A549 (cell line): ENCODE measurements at regions not wholly inside any gene's neighbourhood (a gene's known extent, or its start where the extent isn't known, plus 50 kb on each side); places are given as distances from the start of the nearest gene placed in this dataset.
"Not testable (repeated sequence)": the region's sequence is repeated elsewhere in the genome, so short reads cannot be mapped to it uniquely, and the experiment has no call there.

Experiments
- HDAC2 ChIP-seq: fragments of 200-600 bp; sonication (generic); IDR thresholded peaks from 2 replicates; pipeline ENCODE4 v1.6.1; 2016
- KDM1A ChIP-seq: fragments of 200-600 bp; sonication (generic); IDR thresholded peaks from 2 replicates; pipeline ENCODE4 v1.6.1; 2016; ENCODE audit warnings: low read depth, mild to moderate bottlenecking
- TP53 ChIP-seq: fragments of 250-450 bp; sonication (Bioruptor Pico); IDR thresholded peaks from 2 replicates; pipeline ENCODE4 v1.5.0; 2021; ENCODE audit warnings: mild to moderate bottlenecking, moderate library complexity
- TF ChIP-seq, protein P1 (sequence below): fragments of 200-600 bp; sonication (generic); IDR thresholded peaks from 2 replicates; pipeline ENCODE4 v1.6.1; 2016; ENCODE audit warnings: antibody characterized with exemption, mild to moderate bottlenecking, moderate library complexity
- TF ChIP-seq, protein P2 (sequence below): fragments of >200 bp; sonication (Bioruptor Twin); formaldehyde crosslinking; IDR thresholded peaks from 3 replicates; pipeline ENCODE4 v1.5.1; 2016
- TF ChIP-seq, protein P3 (sequence below): IDR thresholded peaks from 2 replicates; pipeline ENCODE4 v1.6.1; 2012

DNA sequence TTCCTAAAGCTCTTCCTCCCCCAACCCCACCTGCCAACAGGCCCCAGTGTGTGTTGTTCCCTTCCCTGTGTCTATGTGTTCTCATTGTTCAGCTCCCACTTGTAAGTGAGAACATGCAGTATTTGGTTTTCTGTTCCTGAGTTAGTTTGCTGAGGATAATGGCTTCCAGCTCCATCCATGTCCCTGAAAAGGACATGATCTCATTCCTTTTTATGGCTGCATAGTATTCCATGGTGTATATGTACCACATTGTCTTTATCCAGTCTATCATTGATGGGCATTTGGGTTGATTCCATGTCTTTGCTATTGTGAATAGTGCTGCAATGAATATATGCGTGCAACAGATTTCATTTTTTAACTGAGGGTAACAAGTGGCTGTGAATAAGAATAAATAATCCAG lies 69.0 kb upstream of the FHIP2A start:
- not testable (repeated sequence) for TF ChIP-seq TP53, HDAC2, KDM1A
- TF ChIP-seq, protein P1, sequence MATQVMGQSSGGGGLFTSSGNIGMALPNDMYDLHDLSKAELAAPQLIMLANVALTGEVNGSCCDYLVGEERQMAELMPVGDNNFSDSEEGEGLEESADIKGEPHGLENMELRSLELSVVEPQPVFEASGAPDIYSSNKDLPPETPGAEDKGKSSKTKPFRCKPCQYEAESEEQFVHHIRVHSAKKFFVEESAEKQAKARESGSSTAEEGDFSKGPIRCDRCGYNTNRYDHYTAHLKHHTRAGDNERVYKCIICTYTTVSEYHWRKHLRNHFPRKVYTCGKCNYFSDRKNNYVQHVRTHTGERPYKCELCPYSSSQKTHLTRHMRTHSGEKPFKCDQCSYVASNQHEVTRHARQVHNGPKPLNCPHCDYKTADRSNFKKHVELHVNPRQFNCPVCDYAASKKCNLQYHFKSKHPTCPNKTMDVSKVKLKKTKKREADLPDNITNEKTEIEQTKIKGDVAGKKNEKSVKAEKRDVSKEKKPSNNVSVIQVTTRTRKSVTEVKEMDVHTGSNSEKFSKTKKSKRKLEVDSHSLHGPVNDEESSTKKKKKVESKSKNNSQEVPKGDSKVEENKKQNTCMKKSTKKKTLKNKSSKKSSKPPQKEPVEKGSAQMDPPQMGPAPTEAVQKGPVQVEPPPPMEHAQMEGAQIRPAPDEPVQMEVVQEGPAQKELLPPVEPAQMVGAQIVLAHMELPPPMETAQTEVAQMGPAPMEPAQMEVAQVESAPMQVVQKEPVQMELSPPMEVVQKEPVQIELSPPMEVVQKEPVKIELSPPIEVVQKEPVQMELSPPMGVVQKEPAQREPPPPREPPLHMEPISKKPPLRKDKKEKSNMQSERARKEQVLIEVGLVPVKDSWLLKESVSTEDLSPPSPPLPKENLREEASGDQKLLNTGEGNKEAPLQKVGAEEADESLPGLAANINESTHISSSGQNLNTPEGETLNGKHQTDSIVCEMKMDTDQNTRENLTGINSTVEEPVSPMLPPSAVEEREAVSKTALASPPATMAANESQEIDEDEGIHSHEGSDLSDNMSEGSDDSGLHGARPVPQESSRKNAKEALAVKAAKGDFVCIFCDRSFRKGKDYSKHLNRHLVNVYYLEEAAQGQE: not testable (repeated sequence)
- TF ChIP-seq, protein P2, sequence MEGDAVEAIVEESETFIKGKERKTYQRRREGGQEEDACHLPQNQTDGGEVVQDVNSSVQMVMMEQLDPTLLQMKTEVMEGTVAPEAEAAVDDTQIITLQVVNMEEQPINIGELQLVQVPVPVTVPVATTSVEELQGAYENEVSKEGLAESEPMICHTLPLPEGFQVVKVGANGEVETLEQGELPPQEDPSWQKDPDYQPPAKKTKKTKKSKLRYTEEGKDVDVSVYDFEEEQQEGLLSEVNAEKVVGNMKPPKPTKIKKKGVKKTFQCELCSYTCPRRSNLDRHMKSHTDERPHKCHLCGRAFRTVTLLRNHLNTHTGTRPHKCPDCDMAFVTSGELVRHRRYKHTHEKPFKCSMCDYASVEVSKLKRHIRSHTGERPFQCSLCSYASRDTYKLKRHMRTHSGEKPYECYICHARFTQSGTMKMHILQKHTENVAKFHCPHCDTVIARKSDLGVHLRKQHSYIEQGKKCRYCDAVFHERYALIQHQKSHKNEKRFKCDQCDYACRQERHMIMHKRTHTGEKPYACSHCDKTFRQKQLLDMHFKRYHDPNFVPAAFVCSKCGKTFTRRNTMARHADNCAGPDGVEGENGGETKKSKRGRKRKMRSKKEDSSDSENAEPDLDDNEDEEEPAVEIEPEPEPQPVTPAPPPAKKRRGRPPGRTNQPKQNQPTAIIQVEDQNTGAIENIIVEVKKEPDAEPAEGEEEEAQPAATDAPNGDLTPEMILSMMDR: not testable (repeated sequence)
- TF ChIP-seq, protein P3, sequence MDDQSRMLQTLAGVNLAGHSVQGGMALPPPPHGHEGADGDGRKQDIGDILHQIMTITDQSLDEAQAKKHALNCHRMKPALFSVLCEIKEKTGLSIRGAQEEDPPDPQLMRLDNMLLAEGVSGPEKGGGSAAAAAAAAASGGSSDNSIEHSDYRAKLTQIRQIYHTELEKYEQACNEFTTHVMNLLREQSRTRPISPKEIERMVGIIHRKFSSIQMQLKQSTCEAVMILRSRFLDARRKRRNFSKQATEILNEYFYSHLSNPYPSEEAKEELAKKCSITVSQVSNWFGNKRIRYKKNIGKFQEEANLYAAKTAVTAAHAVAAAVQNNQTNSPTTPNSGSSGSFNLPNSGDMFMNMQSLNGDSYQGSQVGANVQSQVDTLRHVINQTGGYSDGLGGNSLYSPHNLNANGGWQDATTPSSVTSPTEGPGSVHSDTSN: not testable (repeated sequence)
